Neuronal stem cell (in vitro differentiated cells): ENCODE measurements at regions not wholly inside any gene's neighbourhood (a gene's known extent, or its start where the extent isn't known, plus 50 kb on each side); places are given as distances from the start of the nearest gene placed in this dataset.

Source experiments
- DNase-seq: peaks from one replicate; pipeline ENCODE4 v3.0.0-alpha.2; 2013; ENCODE audit warnings: low spot score
- H2AFZ ChIP-seq: one replicate; pipeline ENCODE4 v1.6.1; 2013; ENCODE audit warnings: mild to moderate bottlenecking, low read length, inconsistent platforms
- H2AK5ac ChIP-seq: 2 replicates; pipeline ENCODE4 v1.6.1; 2013; ENCODE audit warnings: low read depth, mild to moderate bottlenecking, inconsistent platforms, low read length, moderate library complexity, mixed read lengths
- H2BK120ac ChIP-seq: 2 replicates; pipeline ENCODE4 v1.6.1; 2013; ENCODE audit warnings: low read depth, mild to moderate bottlenecking, inconsistent platforms, low read length, moderate library complexity, mixed read lengths
- H2BK12ac ChIP-seq: one replicate; pipeline ENCODE4 v1.6.1; 2013; ENCODE audit warnings: low read length, inconsistent platforms
- H2BK15ac ChIP-seq: 2 replicates; pipeline ENCODE4 v1.6.1; 2013; ENCODE audit warnings: mild to moderate bottlenecking, low read length, inconsistent platforms, mixed read lengths
- H2BK5ac ChIP-seq: one replicate; pipeline ENCODE4 v1.6.1; 2013; ENCODE audit warnings: inconsistent platforms, mild to moderate bottlenecking, low read length, moderate library complexity
- H3K14ac ChIP-seq: one replicate; pipeline ENCODE4 v1.6.1; 2013; ENCODE audit warnings: low read length, inconsistent platforms
- H3K18ac ChIP-seq: 2 replicates; pipeline ENCODE4 v1.6.1; 2013; ENCODE audit warnings: low read length, inconsistent platforms
- H3K23ac ChIP-seq: 2 replicates; pipeline ENCODE4 v1.6.1; 2013; ENCODE audit warnings: low read depth, mild to moderate bottlenecking, mixed read lengths, low read length, inconsistent platforms; ENCODE audit not compliant: poor library complexity
- H3K27ac ChIP-seq: replicated peaks from 3 replicates; pipeline ENCODE4 v1.5.1; 2013; ENCODE audit warnings: low read length, inconsistent platforms
- H3K27me3 ChIP-seq, 3 experiments: 2 replicates each; pipeline ENCODE4 v1.6.1; 2013; ENCODE audit warnings: low read length in 3 of 3, mild to moderate bottlenecking in 2 of 3, inconsistent platforms in 1 of 3, low read depth in 1 of 3, mixed read lengths in 1 of 3, moderate library complexity in 1 of 3; ENCODE audit not compliant: control insufficient read depth in 3 of 3, insufficient read depth in 3 of 3
- H3K36me3 ChIP-seq, 2 donors: replicated peaks in 1 of 2; 2 replicates each; pipeline ENCODE4 v1.6.1; 2013; ENCODE audit warnings: low read length in 2 of 2; ENCODE audit not compliant: control insufficient read depth in 2 of 2, insufficient read depth in 2 of 2
- H3K4ac ChIP-seq: 2 replicates; pipeline ENCODE4 v1.6.1; 2013; ENCODE audit warnings: inconsistent platforms, mild to moderate bottlenecking, low read length, moderate library complexity
- H3K4me1 ChIP-seq, 2 donors: 1 replicate in 1 of 2; 2 replicates in 1 of 2; pipeline ENCODE4 v1.6.1; 2013; ENCODE audit warnings: low read length in 2 of 2, low read depth in 1 of 2; ENCODE audit not compliant: control insufficient read depth in 2 of 2, insufficient read depth in 1 of 2
- H3K4me2 ChIP-seq: one replicate; pipeline ENCODE4 v1.6.1; 2013; ENCODE audit warnings: mild to moderate bottlenecking, low read length, inconsistent platforms; ENCODE audit not compliant: insufficient read depth, poor library complexity, severe bottlenecking
- H3K4me3 ChIP-seq, 2 donors: 2 replicates each; pipeline ENCODE4 v1.5.1; 2013; ENCODE audit warnings: low read length in 2 of 2, mild to moderate bottlenecking in 2 of 2, inconsistent platforms in 1 of 2, moderate library complexity in 1 of 2
- H3K79me1 ChIP-seq: one replicate; pipeline ENCODE4 v1.6.1; 2013; ENCODE audit warnings: low read depth, mild to moderate bottlenecking, inconsistent platforms, low read length, moderate library complexity
- H3K9ac ChIP-seq: one replicate; pipeline ENCODE4 v1.6.1; 2013; ENCODE audit warnings: mild to moderate bottlenecking, low read depth, low read length, inconsistent platforms; ENCODE audit not compliant: poor library complexity
- H3K9me3 ChIP-seq, 2 donors: replicated peaks in 1 of 2; 2 replicates each; pipeline versions ENCODE3 to v1.6.1; 2013; ENCODE audit warnings: low read length in 2 of 2, mild to moderate bottlenecking in 2 of 2, inconsistent platforms in 1 of 2, low read depth in 1 of 2, mixed read lengths in 1 of 2, moderate library complexity in 1 of 2; ENCODE audit not compliant: control insufficient read depth in 2 of 2, insufficient read depth in 1 of 2
- H4K8ac ChIP-seq: one replicate; pipeline ENCODE4 v1.6.1; 2013; ENCODE audit warnings: low read depth, mild to moderate bottlenecking, inconsistent platforms, low read length, moderate library complexity
- H4K91ac ChIP-seq: one replicate; pipeline ENCODE4 v1.6.1; 2013; ENCODE audit warnings: low read length, low read depth, mild to moderate bottlenecking, inconsistent platforms; ENCODE audit not compliant: poor library complexity
- WGBS, 2 donors: extraction: QIAGEN DNeasy Blood & Tissue Kit; methylation state at CpG; one replicate each; pipeline ENCODE4 v1.1.7; 2013; ENCODE audit warnings: missing lambda C conversion rate in 2 of 2, mixed read lengths in 1 of 2; ENCODE audit not compliant: insufficient read length in 2 of 2, insufficient replicate concordance in 1 of 2; ENCODE audit errors: extremely low coverage in 2 of 2; 5-methylcytosine and 5-hydroxymethylcytosine counted together

GRCh38 chr1:34283142-34283541, 106.4 kb downstream of the C1orf94 start:
- no peak overlapping the region for H4K8ac ChIP-seq
- H3K4me1 ChIP-seq, result peaks cover 0 to 12% of the 10 kb centered on the region in 2 donors
- H2BK5ac ChIP-seq, result no peak overlapping the region
- H3K9ac ChIP-seq, result no peak overlapping the region
- H2BK120ac ChIP-seq, result no peak overlapping the region
- no peaks in the 10 kb centered on the region for H3K9me3 ChIP-seq
- no peak overlapping the region for H2BK15ac ChIP-seq
- no peak overlapping the region for H3K4me2 ChIP-seq
- no peak overlapping the region for H2BK12ac ChIP-seq
- H3K27me3 ChIP-seq, result no peaks in the 10 kb centered on the region
- no peak overlapping the region for H3K23ac ChIP-seq
- WGBS, 2 donors, result no CpG with 5 or more reads among the region's 3 CpGs
- DNase-seq, result no peak
- no peak overlapping the region for H2AFZ ChIP-seq
- H3K14ac ChIP-seq, result no peak overlapping the region
- H3K4me3 ChIP-seq, result no peak overlapping the region
- H2AK5ac ChIP-seq, result no peak overlapping the region
- H3K4ac ChIP-seq, result no peak overlapping the region
- H4K91ac ChIP-seq, result no peak overlapping the region
- H3K27ac ChIP-seq, result no peak overlapping the region
- no peaks in the 10 kb centered on the region for H3K79me1 ChIP-seq
- no peaks in the 10 kb centered on the region for H3K36me3 ChIP-seq
- no peak overlapping the region for H3K18ac ChIP-seq

- DNase-seq, result no peak
Observed at GRCh38 chr1:34286511-34286910, 109.8 kb downstream of the C1orf94 start.

GRCh38 chr1:34290831-34291230, 114.1 kb downstream of the C1orf94 start:
- H3K18ac ChIP-seq, result no peak overlapping the region
- no peak for DNase-seq
- no peak overlapping the region for H3K14ac ChIP-seq

More at GRCh38 chr1:34286511-34286910, 109.8 kb downstream of the C1orf94 start:
- Histone ChIP-seq H3K27me3 (no peaks in the 10 kb centered on the region), H3K4me3 (no peak overlapping the region), H2BK5ac (no peak overlapping the region), H4K91ac (no peak overlapping the region), H3K4me2 (no peak overlapping the region), H2AK5ac (no peak overlapping the region), H3K4me1 (peaks cover 0 to 12% of the 10 kb centered on the region in 2 donors), H2BK120ac (no peak overlapping the region), H3K79me1 (no peaks in the 10 kb centered on the region), H3K14ac (no peak overlapping the region), H3K18ac (no peak overlapping the region), H3K9ac (no peak overlapping the region), H2BK15ac (no peak overlapping the region), H3K23ac (no peak overlapping the region), H2AFZ (no peak overlapping the region), H3K36me3 (no peaks in the 10 kb centered on the region), H3K4ac (no peak overlapping the region), H2BK12ac (no peak overlapping the region), H4K8ac (no peak overlapping the region), H3K9me3 (no peaks in the 10 kb centered on the region), H3K27ac (no peak overlapping the region)
- WGBS, 2 donors, result no CpG with 5 or more reads among the region's 6 CpGs

GRCh38 chr1:34292472-34292871, 115.8 kb downstream of the C1orf94 start:
- H2AK5ac ChIP-seq, result no peak overlapping the region
- no peak overlapping the region for H3K9ac ChIP-seq
- H2BK12ac ChIP-seq, result no peak overlapping the region
- H3K27me3 ChIP-seq, result no peaks in the 10 kb centered on the region
- no peak overlapping the region for H3K14ac ChIP-seq
- H3K4me2 ChIP-seq, result no peak overlapping the region
- no peak overlapping the region for H3K23ac ChIP-seq
- WGBS, 2 donors, result no CpG with 5 or more reads among the region's 2 CpGs
- no peaks in the 10 kb centered on the region for H3K9me3 ChIP-seq
- H2BK5ac ChIP-seq, result no peak overlapping the region
- H2BK15ac ChIP-seq, result no peak overlapping the region
- H2AFZ ChIP-seq, result no peak overlapping the region
- H3K4me3 ChIP-seq, result no peak overlapping the region
- DNase-seq, result no peak
- no peak overlapping the region for H4K91ac ChIP-seq
- no peaks in the 10 kb centered on the region for H3K79me1 ChIP-seq
- H2BK120ac ChIP-seq, result no peak overlapping the region
- no peak overlapping the region for H3K18ac ChIP-seq
- no peaks in the 10 kb centered on the region for H3K36me3 ChIP-seq
- no peak overlapping the region for H4K8ac ChIP-seq
- H3K4me1 ChIP-seq, result peaks cover 0 to under 1% of the 10 kb centered on the region in 2 donors
- no peak overlapping the region for H3K27ac ChIP-seq
- no peak overlapping the region for H3K4ac ChIP-seq

More at GRCh38 chr1:34290831-34291230, 114.1 kb downstream of the C1orf94 start:
- no peak overlapping the region for H4K91ac ChIP-seq
- no peaks in the 10 kb centered on the region for H3K27me3 ChIP-seq
- H2BK15ac ChIP-seq, result no peak overlapping the region
- WGBS, 2 donors, result no CpG with 5 or more reads among the region's 2 CpGs
- peaks cover 0 to 12% of the 10 kb centered on the region in 2 donors for H3K4me1 ChIP-seq
- H4K8ac ChIP-seq, result no peak overlapping the region
- H3K4me3 ChIP-seq, result no peak overlapping the region
- no peaks in the 10 kb centered on the region for H3K36me3 ChIP-seq
- H3K27ac ChIP-seq, result no peak overlapping the region
- no peak overlapping the region for H2AK5ac ChIP-seq
- no peak overlapping the region for H2BK12ac ChIP-seq
- no peak overlapping the region for H2AFZ ChIP-seq
- no peaks in the 10 kb centered on the region for H3K79me1 ChIP-seq
- no peak overlapping the region for H3K23ac ChIP-seq
- H3K9ac ChIP-seq, result no peak overlapping the region
- H3K4me2 ChIP-seq, result no peak overlapping the region
- no peak overlapping the region for H2BK5ac ChIP-seq
- H2BK120ac ChIP-seq, result no peak overlapping the region
- H3K9me3 ChIP-seq, result no peaks in the 10 kb centered on the region
- no peak overlapping the region for H3K4ac ChIP-seq
